ENCODE measurements at regions not wholly inside any gene's neighbourhood (a gene's known extent, or its start where the extent isn't known, plus 50 kb on each side); places are given as distances from the start of the nearest gene placed in this dataset.

GRCh38 chr5:81852291-81853029 is 101.6 kb upstream of the SSBP2 start:
- no peak for TF ChIP-seq EZH2 (IDR thresholded peaks at IDR 0.05)
- no peak for TF ChIP-seq POLR2AphosphoS5 (IDR thresholded peaks at IDR 0.05; ENCODE audit: borderline replicate concordance, low read depth, low read length)
- no peak for TF ChIP-seq FOXP2 (optimal IDR thresholded peaks at IDR 0.05; ENCODE audit: control extremely low read depth, extremely low read length, insufficient read depth)
